ENCODE measurements at regions not wholly inside any gene's neighbourhood (a gene's known extent, or its start where the extent isn't known, plus 50 kb on each side); places are given as distances from the start of the nearest gene placed in this dataset.

DNA sequence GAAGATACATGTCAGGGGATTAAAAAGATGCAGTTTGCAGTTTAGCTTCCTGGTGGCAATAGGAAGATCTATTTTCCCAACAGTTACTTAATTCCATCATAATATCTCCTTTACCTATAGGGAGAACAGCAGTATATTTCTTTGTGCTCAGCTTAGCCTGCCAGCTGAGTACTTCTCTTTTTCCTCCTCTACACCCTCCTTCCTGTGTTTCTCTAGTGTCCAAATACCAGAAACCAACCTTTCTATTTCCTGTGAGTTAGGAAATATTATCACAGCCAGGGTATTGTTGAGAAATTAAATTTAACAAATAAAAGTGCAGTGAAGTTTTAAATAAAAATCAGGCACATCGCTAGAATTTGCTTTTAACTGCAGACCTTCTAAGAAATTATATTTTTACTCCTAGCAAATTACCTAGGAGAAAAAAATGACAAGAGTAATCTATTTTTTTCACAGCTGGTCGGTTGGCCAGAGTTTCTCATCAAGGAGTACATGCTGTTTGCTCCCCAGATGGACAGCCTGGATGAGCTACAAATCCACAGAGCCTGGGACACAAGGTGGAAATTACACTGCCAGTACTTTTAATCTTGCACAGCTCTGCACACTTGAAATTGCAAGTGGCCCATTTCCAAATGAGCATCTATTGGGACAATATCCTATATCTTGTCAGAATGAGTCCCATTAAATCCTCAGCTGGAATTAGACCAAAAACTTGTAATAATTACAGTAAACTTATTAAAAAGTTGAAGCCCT is 185.2 kb upstream of the CFAP20DC start:
- TF ChIP-seq CTCF (IDR thresholded peaks at IDR 0.05) (no peak), POLR2A (IDR thresholded peaks at IDR 0.05) (no peak)

All from lower leg skin (tissue), 3 donors.